ENCODE measurements at regions not wholly inside any gene's neighbourhood (a gene's known extent, or its start where the extent isn't known, plus 50 kb on each side); places are given as distances from the start of the nearest gene placed in this dataset.

DNA sequence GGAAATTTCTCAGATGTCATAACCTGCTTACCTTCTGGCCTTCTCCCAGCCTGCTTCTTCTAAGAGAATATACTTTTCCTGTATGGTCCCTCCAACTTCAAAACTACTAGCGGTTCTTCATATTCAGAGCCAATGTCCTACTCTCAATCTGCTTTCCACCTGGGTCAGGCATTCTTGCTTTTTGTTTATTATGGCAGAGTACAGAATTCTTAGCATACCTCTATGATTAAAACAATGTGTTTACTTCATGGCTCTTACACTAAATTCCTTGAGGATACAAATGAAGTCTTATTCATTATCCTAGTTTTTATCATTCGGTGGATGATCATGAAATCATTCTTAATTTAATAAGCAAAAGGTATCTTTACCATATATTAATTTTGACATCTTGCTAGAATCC, 484.2 kb upstream of the SLITRK1 start:
- DNase-seq (ENCODE audit: low spot score), result no peak

DNA sequence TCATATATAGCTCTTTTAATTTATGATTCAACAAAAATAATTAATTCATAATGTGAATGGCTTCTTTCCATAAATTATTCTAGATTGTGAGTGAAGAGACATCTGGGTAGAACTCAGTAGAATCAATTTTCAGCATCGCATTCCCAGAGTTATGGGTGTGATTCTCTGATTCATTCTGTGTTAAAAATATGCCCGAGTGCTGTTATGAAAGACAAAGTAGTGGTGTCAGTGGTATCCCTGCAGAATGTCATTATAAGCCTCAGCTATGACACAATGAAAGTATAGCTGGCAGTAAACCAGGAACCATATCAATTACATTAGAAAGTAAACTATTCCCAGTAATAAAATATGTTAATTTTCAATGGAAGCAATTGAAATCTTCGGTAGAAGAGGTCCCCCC, 480.5 kb upstream of the SLITRK1 start:
- no peak for DNase-seq (ENCODE audit: low spot score)

GRCh38 chr13:84360822-84361221, 478.5 kb upstream of the SLITRK1 start:
- DNase-seq (ENCODE audit: low spot score), result no peak

- DNase-seq (ENCODE audit: low spot score), result no peak
These were observed 476.3 kb upstream of the SLITRK1 start for GRCh38 chr13:84358601-84359000.

- DNase-seq (ENCODE audit: low spot score), result no peak
These were observed 470.7 kb upstream of the SLITRK1 start for GRCh38 chr13:84352946-84353345.

- no peak for DNase-seq (ENCODE audit: low spot score)
These were observed 457.2 kb upstream of the SLITRK1 start for GRCh38 chr13:84339456-84339855.

- no peak for DNase-seq (ENCODE audit: low spot score)
These were observed 450.1 kb upstream of the SLITRK1 start for GRCh38 chr13:84332346-84332745.

- DNase-seq (ENCODE audit: low spot score), result no peak
These were observed 433.3 kb upstream of the SLITRK1 start for GRCh38 chr13:84315527-84315926.

- no peak for DNase-seq (ENCODE audit: low spot score)
These were observed 420.8 kb upstream of the SLITRK1 start for GRCh38 chr13:84303035-84303434.

DNA sequence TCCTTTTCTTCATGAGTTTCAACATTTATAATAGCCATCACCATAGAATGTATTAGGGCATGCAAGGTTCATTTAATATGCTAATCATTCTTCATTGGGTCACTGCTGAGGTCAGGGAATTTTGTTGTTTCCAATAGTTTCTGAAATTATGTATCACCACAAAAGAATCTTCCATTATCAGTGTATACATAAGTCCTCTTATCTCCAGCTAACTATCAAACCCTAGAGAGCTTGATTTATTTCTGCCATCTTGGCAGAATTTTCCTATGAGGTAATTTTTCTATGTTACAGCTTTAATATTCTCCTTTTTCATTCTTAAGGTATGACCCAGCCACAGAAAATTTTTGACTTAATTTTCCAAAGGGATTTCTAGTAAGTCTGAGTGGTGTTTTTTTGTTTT, 415.0 kb upstream of the SLITRK1 start:
- no peak for DNase-seq (ENCODE audit: low spot score)

- DNase-seq (ENCODE audit: low spot score), result no peak
These were observed 414.1 kb upstream of the SLITRK1 start for GRCh38 chr13:84296401-84296800.

GRCh38 chr13:84294576-84294975, 412.3 kb upstream of the SLITRK1 start:
- no peak for DNase-seq (ENCODE audit: low spot score)

DNA sequence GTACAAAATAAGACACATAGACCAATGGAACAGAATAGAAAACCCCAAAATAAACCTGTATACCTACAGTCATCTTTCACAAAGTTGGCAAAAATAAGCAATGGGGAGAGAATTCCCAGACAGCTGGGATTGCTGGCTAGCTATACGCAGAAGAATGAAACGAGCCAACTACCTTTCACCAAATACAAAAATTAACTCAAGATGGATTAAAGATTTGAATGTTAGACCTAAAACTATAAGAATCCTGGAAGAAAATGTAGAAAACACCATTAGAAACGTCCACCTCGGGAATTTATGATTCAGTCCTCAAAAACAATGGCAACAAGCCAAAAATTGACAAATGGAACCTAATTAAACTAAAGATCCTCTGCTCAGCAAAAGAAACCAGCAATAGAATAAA, 408.1 kb upstream of the SLITRK1 start:
- no peak for DNase-seq (ENCODE audit: low spot score)

DNA sequence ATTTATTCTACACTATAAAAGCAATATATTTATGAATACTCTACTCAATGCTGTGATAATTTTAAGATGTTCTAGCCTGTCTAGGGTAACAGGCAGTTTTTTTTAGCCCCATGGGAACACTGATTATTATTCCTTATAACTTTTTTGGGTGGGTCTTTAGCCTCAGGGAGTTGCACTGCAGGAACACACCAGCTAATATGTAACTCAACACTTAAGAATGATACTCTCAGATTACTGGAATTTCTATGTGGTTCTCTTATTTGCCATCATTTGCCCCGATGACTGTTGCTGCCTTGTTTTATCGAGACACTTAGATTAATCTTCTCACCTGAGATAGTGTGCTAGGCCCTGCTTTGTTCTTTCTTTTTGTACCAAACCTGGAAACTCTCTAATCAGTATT, 396.9 kb upstream of the SLITRK1 start:
- DNase-seq (ENCODE audit: low spot score), result no peak

DNA sequence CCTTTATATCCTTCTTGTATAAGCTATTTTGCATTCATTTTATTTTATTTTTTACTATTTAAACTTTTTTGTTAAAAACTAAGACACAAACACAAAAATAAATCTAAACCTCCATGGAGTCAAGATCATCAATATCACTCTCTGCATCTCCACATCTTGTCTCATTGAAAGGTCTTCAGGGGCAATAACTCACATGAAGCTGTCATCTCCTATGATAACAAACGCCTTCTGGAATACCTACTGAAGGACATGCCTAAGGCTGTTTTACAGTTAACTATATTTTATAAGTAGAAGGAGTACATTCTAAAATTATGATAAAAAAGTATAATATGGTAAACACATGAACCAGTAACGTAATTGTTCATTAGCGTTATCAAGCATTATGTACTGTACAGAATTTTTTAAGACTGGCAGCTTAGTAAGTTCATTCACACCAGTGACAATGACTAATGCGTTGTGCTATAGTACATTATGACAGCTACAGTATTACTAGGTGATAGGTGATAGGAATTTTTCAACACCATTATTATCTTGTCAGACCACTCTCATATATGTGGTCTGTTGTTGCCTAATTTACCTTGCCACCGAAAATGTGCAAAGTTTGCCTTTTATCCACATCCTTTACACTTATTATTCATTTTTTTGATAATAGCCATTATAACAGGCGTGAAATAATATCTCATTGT, 390.7 kb upstream of the SLITRK1 start:
- DNase-seq (ENCODE audit: low spot score), result no peak

DNA sequence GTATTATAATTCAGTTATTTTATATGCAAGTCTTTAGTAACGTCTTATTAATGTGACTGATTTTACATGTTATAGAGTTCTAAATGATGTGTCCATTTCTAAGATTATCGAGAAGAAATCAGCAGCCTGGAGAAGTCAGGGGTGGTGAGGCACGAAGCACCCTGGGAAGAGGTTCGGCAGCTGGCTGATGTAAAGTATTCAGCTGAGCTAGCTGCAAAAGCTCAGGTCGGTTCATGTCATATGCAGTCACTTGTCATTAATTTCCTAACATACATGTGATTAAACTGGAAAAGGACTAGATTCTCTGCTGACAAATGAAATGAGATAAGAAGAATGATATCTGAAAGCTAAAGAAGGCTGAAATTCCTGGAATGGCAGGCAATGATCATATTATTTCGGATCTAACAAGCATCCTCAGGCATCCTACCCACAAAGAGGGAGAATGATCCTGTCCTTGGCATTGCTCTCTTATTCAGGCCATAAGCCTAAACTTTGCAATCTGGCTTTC, 383.0 kb upstream of the SLITRK1 start:
- no peak for DNase-seq (ENCODE audit: low spot score)

DNA sequence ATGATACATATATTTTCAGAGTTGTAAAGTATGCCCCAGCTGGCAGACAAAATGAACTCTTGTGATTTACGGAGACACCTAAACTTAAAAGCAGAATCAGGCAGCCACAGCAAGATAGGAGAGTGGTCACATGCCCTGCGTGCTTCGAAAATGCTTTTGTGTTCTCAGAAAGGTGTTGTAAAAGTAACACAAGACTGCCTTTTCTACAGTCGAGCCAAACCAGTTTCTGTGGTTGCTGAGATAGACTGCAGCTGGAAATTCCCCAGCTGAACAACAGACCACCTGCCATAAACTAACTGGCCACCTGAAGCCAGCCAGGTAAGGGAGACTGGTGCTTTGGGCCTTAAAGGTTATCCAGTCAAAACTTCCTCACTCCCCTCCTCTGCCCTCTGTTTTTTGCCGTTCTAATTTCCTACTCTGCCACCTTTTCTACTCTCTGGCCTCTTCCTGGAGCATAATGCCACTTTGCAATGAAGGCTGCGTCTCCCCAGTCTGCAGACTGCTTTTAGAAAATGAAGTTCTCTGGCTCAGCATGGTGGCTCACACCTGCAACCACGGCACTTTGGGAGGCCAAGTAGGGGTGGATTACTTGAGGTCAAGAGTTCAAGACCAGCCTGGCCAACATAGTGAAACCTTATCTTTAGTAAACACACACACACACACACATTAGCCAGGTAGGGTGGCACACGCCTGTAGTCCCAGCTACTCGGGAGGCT, 381.2 kb upstream of the SLITRK1 start:
- no peak for DNase-seq (ENCODE audit: low spot score)

DNA sequence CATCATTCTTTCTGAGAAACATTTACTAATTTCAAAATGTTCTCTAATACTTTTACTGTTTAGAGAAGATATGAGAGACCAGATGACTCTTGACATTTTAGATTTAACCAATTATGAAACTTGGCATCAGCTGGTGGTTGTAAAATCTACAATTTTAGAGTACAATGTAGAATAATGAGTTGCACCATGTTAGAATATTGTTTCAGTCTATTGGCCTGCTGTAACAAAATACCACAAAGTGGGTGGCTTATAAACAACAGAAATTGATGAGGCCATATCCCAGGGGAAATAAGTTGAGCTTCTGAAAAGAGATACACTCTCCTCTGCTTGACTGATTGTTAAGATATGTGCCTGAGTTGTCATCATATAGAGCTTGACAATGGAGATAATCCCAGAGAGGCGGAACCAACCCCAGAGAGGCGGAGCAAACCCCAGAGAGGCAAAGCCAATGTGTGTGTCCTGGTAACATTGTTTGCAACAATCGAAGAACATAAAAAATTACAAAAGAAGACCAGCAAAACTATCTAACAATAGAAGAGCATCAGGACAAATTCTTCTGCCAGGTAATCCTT, 373.0 kb upstream of the SLITRK1 start:
- DNase-seq (ENCODE audit: low spot score), result no peak

DNA sequence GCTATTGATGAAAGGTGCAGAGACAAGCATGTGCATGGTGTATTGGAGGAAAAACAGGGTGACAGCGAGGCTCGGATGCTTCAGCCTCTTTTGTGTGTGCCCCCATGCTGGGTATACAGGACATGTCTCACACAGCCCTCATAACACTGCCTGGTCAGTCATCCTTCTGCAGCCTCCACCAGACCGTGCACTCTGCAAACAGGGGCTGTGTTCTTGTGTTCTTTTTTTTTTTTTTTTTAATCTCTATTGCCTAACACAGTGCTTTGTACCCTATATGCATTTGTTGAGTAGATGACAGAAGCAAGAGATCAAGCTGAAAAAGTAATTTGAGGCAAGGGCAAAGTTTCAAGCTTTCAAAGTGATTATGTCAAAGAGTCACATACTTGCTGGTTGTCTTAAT, 367.2 kb upstream of the SLITRK1 start:
- no peak for DNase-seq (ENCODE audit: low spot score)

DNA sequence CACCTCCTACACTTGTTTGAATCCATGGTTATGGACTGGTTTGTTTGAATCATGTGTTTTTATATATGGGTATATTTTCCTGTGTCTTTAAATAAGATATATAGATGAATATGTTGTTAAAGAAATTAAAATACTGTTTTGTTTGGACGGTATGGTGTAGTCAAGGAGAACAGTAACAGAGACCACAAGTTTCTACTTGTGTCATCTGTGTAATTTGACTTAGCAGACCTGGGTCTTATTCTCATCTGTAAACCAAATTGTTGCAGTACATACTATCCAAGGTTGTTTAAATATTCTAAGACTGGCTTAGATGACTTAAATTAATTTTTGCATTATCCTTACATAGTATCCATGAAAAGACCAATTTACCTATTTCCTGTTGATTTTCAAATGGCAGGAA, 361.1 kb upstream of the SLITRK1 start:
- DNase-seq (ENCODE audit: low spot score), result no peak

DNA sequence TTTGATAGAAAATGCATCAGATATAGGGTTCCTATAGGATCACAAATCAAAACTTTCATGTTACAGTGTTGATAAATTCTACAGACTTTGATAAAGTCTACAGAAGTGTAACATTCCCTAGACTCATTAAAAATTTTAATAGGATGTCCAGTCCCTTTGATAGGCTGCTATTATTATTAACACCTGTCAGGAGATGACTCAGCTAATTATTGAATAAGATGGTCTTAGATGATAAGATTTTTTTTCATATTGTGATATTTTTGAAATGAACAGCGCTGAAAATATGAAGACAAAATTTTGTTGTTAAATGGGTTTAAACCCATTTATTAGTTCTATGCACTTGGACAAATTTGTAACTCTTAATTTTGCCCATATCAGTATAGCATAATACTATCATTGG, 356.8 kb upstream of the SLITRK1 start:
- DNase-seq (ENCODE audit: low spot score), result no peak

GRCh38 chr13:84238381-84238780, 356.1 kb upstream of the SLITRK1 start:
- DNase-seq (ENCODE audit: low spot score), result no peak

GRCh38 chr13:84237143-84237542, 354.9 kb upstream of the SLITRK1 start:
- no peak for DNase-seq (ENCODE audit: low spot score)

Measured in SK-N-DZ (cell line).